BE2C (cell line): ENCODE measurements at regions not wholly inside any gene's neighbourhood (a gene's known extent, or its start where the extent isn't known, plus 50 kb on each side); places are given as distances from the start of the nearest gene placed in this dataset.

Source experiments
- DNase-seq: peaks from one replicate; pipeline ENCODE4 v3.0.0-alpha.2; 2020
- H3K27me3 ChIP-seq: fragments of 250-450 bp; sonication (Bioruptor Pico); 2 replicates; pipeline ENCODE4 v1.5.1; 2020; ENCODE audit warnings: mild to moderate bottlenecking
- H3K36me3 ChIP-seq: fragments of 250-450 bp; sonication (Bioruptor Pico); 2 replicates; pipeline ENCODE4 v1.5.1; 2020; ENCODE audit warnings: mild to moderate bottlenecking
- H3K4me1 ChIP-seq: fragments of 250-450 bp; sonication (Bioruptor Pico); 2 replicates; pipeline ENCODE4 v1.5.1; 2020
- H3K4me3 ChIP-seq: 2 replicates; pipeline ENCODE4 v1.5.1; 2011; ENCODE audit warnings: low read depth, low read length
- H3K9me3 ChIP-seq: fragments of 250-450 bp; sonication (Bioruptor Pico); 2 replicates; pipeline ENCODE4 v1.5.1; 2020
- CTCF ChIP-seq: IDR thresholded peaks from 2 replicates; pipeline ENCODE4 v1.5.1; 2012; ENCODE audit warnings: mild to moderate bottlenecking, low read depth, low read length

- no peak overlapping the region for H3K4me3 ChIP-seq
- no peaks in the 10 kb centered on the region for H3K27me3 ChIP-seq
- no peaks in the 10 kb centered on the region for H3K36me3 ChIP-seq
- no peak for TF ChIP-seq CTCF
- no peak for DNase-seq
- H3K9me3 ChIP-seq = no peaks in the 10 kb centered on the region
- H3K4me1 ChIP-seq = no peaks in the 10 kb centered on the region
These were observed 137.7 kb upstream of the KLHL25 start for GRCh38 chr15:85932391-85932790.

DNA sequence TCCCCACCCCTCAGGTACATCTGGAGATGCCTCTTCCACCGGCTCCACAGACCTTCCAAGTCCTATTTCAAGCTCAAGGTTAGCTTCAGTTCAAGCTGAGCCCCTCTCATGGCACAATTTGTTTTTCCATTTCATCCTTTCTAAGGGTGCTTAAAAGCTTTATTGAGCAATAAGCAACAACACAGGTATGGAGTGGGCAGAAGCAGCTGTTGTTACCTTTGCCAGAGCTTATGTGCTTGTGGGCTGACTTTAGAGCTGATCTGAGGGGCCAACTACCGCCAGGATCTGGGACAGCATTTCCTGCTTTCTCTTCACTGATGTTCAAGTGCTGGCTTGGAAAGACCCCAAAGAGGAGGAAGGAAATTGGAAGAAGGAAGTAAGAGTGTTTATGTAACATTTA, 140.0 kb upstream of the KLHL25 start:
- no peaks in the 10 kb centered on the region for H3K9me3 ChIP-seq
- no peaks in the 10 kb centered on the region for H3K36me3 ChIP-seq
- TF ChIP-seq CTCF = no peak
- no peaks in the 10 kb centered on the region for H3K4me1 ChIP-seq
- no peak for DNase-seq
- no peak overlapping the region for H3K4me3 ChIP-seq
- no peaks in the 10 kb centered on the region for H3K27me3 ChIP-seq

- Histone ChIP-seq H3K4me3 (no peak overlapping the region), H3K4me1 (no peaks in the 10 kb centered on the region), H3K36me3 (no peaks in the 10 kb centered on the region), H3K27me3 (no peaks in the 10 kb centered on the region), H3K9me3 (no peaks in the 10 kb centered on the region)
- no peak for DNase-seq
- no peak for TF ChIP-seq CTCF
These were observed 140.5 kb upstream of the KLHL25 start for GRCh38 chr15:85935182-85935581.

- Histone ChIP-seq H3K4me1 (no peaks in the 10 kb centered on the region), H3K9me3 (no peaks in the 10 kb centered on the region), H3K4me3 (no peak overlapping the region), H3K27me3 (no peaks in the 10 kb centered on the region), H3K36me3 (no peaks in the 10 kb centered on the region)
- TF ChIP-seq CTCF = no peak
- no peak for DNase-seq
These were observed 142.0 kb upstream of the AGBL1 start for GRCh38 chr15:85937661-85938060.

- TF ChIP-seq CTCF = no peak
These were observed 138.3 kb upstream of the AGBL1 start for GRCh38 chr15:85941186-85941855.

DNA sequence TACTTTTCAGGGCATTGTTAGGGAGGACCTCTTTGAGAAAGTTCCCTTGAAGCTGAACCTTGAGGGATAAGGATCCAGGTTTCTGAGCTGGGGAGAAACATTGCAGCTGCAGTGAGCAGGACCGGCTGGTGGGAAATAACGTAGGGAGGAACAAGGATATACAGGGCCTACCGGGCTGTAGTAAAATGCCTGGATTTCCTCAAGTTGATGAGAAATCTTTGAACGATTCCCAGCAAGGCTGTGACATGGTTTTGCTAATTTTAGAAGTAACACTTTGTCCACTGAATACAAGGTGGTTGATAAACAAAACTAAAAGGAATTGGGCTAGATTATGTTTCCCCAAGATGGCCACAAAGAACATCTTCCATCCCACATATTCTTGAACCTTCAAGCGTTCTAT, 137.0 kb upstream of the AGBL1 start:
- DNase-seq = no peak
- Histone ChIP-seq H3K36me3 (no peaks in the 10 kb centered on the region), H3K4me3 (no peak overlapping the region), H3K4me1 (no peaks in the 10 kb centered on the region), H3K27me3 (no peaks in the 10 kb centered on the region), H3K9me3 (no peaks in the 10 kb centered on the region)
- no peak for TF ChIP-seq CTCF

More at GRCh38 chr15:85941186-85941855, 138.3 kb upstream of the AGBL1 start:
- Histone ChIP-seq H3K36me3 (no peaks in the 10 kb centered on the region), H3K4me3 (no peak overlapping the region), H3K9me3 (no peaks in the 10 kb centered on the region), H3K4me1 (no peaks in the 10 kb centered on the region), H3K27me3 (no peaks in the 10 kb centered on the region)
- DNase-seq = no peak
